GM12878 (cell line): ENCODE measurements at regions not wholly inside any gene's neighbourhood (a gene's known extent, or its start where the extent isn't known, plus 50 kb on each side); places are given as distances from the start of the nearest gene placed in this dataset.

Experiments used
- ATAC-seq: fragments of 200-7000 bp; cut with Tn5 transposase; 3 replicates; pipeline ENCODE4 v1.9.1; 2020; ENCODE audit warnings: mild to moderate bottlenecking, moderate library complexity
- BruUV-seq: library from RNA; stranded (reverse); fragments of 400-500 nt; replicated peaks from 2 replicates; lab custom pipeline; 2021; lab: Mats Ljungman, UMichigan
- CTCF ChIA-PET: fragments of 300-600 bp; sonication (Branson Sonifier 250); formaldehyde crosslinking; extraction: SDS; loops from one replicate; lab custom pipeline; 2021; ENCODE audit warnings: inconsistent platforms; lab: Yijun Ruan, JAX
- POLR2A ChIA-PET: fragments of 350-600 bp; formaldehyde crosslinking; extraction: SDS; loops from one replicate; lab custom pipeline; 2021; ENCODE audit warnings: inconsistent platforms; lab: Charles Lee
- RAD21 ChIA-PET: fragments of 300-600 bp; sonication (Branson Sonifier 250); formaldehyde crosslinking; loops from one replicate; lab custom pipeline; 2023; ENCODE audit warnings: antibody characterized with exemption; ENCODE audit not compliant: unreplicated experiment; lab: Charles Lee
- SMC1A ChIA-PET: fragments of 300-600 bp; sonication (Branson Sonifier 250); formaldehyde crosslinking; loops from one replicate; lab custom pipeline; 2023; ENCODE audit not compliant: unreplicated experiment, uncharacterized antibody; lab: Charles Lee
- DNase-seq: peaks from one replicate; pipeline ENCODE4 v3.0.0-alpha.2; 2011; ENCODE audit warnings: low read depth, low spot score
- FAIRE-seq: peaks from 3 replicates; lab custom pipeline; 2011; peaks lifted over from hg19 to GRCh38; lab: Jason Lieb, UNC
- H2AFZ ChIP-seq: 2 replicates; pipeline ENCODE4 v1.6.0; 2011; ENCODE audit warnings: low read depth, low read length, control low read depth; ENCODE audit not compliant: control insufficient read depth
- H3K27ac ChIP-seq: 2 replicates; pipeline ENCODE4 v1.5.1; 2011; ENCODE audit warnings: control low read depth; ENCODE audit not compliant: control insufficient read depth, insufficient read depth
- H3K27me3 ChIP-seq, 2 experiments: replicated peaks in 1 of 2; 2 replicates each; pipeline versions ENCODE4 v1.6.0 to v1.6.1; 2011; ENCODE audit warnings: low read length in 1 of 2; ENCODE audit not compliant: control insufficient read depth in 2 of 2, insufficient read depth in 2 of 2
- H3K36me3 ChIP-seq, 2 experiments: 2 replicates each; pipeline ENCODE4 v1.5.1; 2011; ENCODE audit warnings: low read length in 1 of 2; ENCODE audit not compliant: control insufficient read depth in 2 of 2, insufficient read depth in 2 of 2
- H3K4me1 ChIP-seq: 2 replicates; pipeline ENCODE4 v1.6.1; 2011; ENCODE audit warnings: mild to moderate bottlenecking, low read length, moderate library complexity, mixed read lengths; ENCODE audit not compliant: control insufficient read depth, insufficient read depth
- H3K4me2 ChIP-seq: 2 replicates; pipeline ENCODE4 v1.6.0; 2011; ENCODE audit warnings: control low read depth; ENCODE audit not compliant: control insufficient read depth, insufficient read depth
- H3K4me3 ChIP-seq: fragments of 200-600 bp; sonication (generic); 2 replicates; pipeline ENCODE4 v1.5.1; 2016
- H3K79me2 ChIP-seq: 2 replicates; pipeline ENCODE4 v1.6.0; 2011; ENCODE audit warnings: low read length; ENCODE audit not compliant: control insufficient read depth, insufficient read depth
- H3K9ac ChIP-seq: 2 replicates; pipeline ENCODE4 v1.8.0; 2011; ENCODE audit warnings: low read length, control low read depth, mixed read lengths; ENCODE audit not compliant: control insufficient read depth, insufficient read depth
- H3K9me3 ChIP-seq: replicated peaks from 3 replicates; pipeline ENCODE4 v1.5.1; 2011; ENCODE audit warnings: mild to moderate bottlenecking, low read length; ENCODE audit not compliant: control insufficient read depth, insufficient read depth
- H4K20me1 ChIP-seq: 2 replicates; pipeline ENCODE4 v1.6.0; 2011; ENCODE audit not compliant: control insufficient read depth, insufficient read depth
- BHLHE40 ChIP-seq, 2 experiments: fragments of 450-650 bp in 1 of 2; IDR thresholded peaks; 2 replicates each; pipeline ENCODE4 v1.6.1; 2011 to 2017; ENCODE audit warnings: low read depth in 2 of 2, borderline replicate concordance in 1 of 2, improper control_type of control experiment in 1 of 2, low read length in 1 of 2, mild to moderate bottlenecking in 1 of 2
- CHD1 ChIP-seq: IDR thresholded peaks from 2 replicates; pipeline ENCODE4 v1.6.1; 2012; ENCODE audit warnings: low read depth, low read length, improper control_type of control experiment
- CTCF ChIP-seq, 3 experiments: IDR thresholded peaks in 2 of 3; conservative IDR thresholded peaks in 1 of 3; 2 replicates each; pipeline ENCODE4 v1.5.1; 2011; ENCODE audit warnings: low read depth in 3 of 3, low read length in 3 of 3, mild to moderate bottlenecking in 3 of 3, control low read depth in 2 of 3, moderate library complexity in 2 of 3, inconsistent platforms in 1 of 3, mixed read lengths in 1 of 3; ENCODE audit not compliant: control insufficient read depth in 2 of 3, insufficient read depth in 1 of 3; ENCODE audit errors: extremely low read depth in 1 of 3
- IKZF1 ChIP-seq: fragments of 450-650 bp; conservative IDR thresholded peaks from 2 replicates; pipeline ENCODE4 v1.6.1; 2017; ENCODE audit warnings: antibody characterized with exemption, mild to moderate bottlenecking
- RAD51 ChIP-seq: fragments of 450-650 bp; IDR thresholded peaks from 2 replicates; pipeline ENCODE4 v1.6.1; 2016; ENCODE audit warnings: moderate library complexity, mild to moderate bottlenecking, inconsistent platforms
- REST ChIP-seq: IDR thresholded peaks from 2 replicates; pipeline ENCODE4 v1.6.1; 2012; ENCODE audit warnings: mild to moderate bottlenecking, low read depth, low read length
- SPI1 ChIP-seq: IDR thresholded peaks from 2 replicates; pipeline ENCODE4 v1.6.1; 2011; ENCODE audit warnings: low read depth, mild to moderate bottlenecking, low read length, moderate library complexity, borderline replicate concordance; ENCODE audit not compliant: insufficient read depth
- SREBF2 ChIP-seq: IDR thresholded peaks from 2 replicates; pipeline ENCODE4 v1.6.1; 2012; ENCODE audit warnings: mild to moderate bottlenecking, low read length
- WRNIP1 ChIP-seq: IDR thresholded peaks from 2 replicates; pipeline ENCODE4 v1.6.1; 2011; ENCODE audit warnings: low read depth, low read length, improper control_type of control experiment, borderline replicate concordance
- ZBTB4 ChIP-seq: fragments of 450-650 bp; formaldehyde crosslinking; IDR thresholded peaks from 2 replicates; pipeline ENCODE4 v1.4.0; 2022; ENCODE audit warnings: mild to moderate bottlenecking, moderate library complexity
- WGBS: methylation state at CpG from one replicate; pipeline ENCODE4 v1.1.6; 2016; ENCODE audit warnings: low lambda C conversion rate; ENCODE audit not compliant: insufficient replicate concordance, insufficient coverage; ENCODE audit errors: missing lambda C conversion rate; 5-methylcytosine and 5-hydroxymethylcytosine counted together
- in situ Hi-C: fragments of 300-500 bp; cut with MboI; formaldehyde crosslinking; loops from 9 replicates; pipeline ENCODE4 v1.14.3; 2018; ENCODE audit warnings: mixed read lengths
- intact Hi-C: fragments of 100-400 bp; cut with micrococcal nuclease; formaldehyde crosslinking; loops from one replicate; pipeline ENCODE4 v1.14.2; 2022; ENCODE audit not compliant: unreplicated experiment

GRCh38 chr4:14272206-14272605 is 644.7 kb upstream of the BOD1L1 start (continued):
- TF ChIP-seq CTCF (IDR thresholded peaks at IDR 0.05 in 2 of 3, conservative IDR thresholded peaks at IDR 0.05 in 1 of 3; ENCODE audit: control insufficient read depth in 2 of 3, extremely low read depth in 1 of 3, insufficient read depth in 1 of 3, low read depth in 3 of 3, low read length in 3 of 3), result no peak
- no peak for TF ChIP-seq WRNIP1
- TF ChIP-seq SPI1, result no peak
- TF ChIP-seq BHLHE40 (IDR thresholded peaks at IDR 0.05; ENCODE audit: borderline replicate concordance in 1 of 2, low read depth in 2 of 2, low read length in 1 of 2), result no peak
- no peak for TF ChIP-seq RAD51
- no peak for TF ChIP-seq REST

GRCh38 chr4:14277505-14277904 is 650.0 kb upstream of the BOD1L1 start:
- Histone ChIP-seq H3K4me3 (no peak overlapping the region), H2AFZ (no peak overlapping the region), H3K36me3 (no peaks in the 10 kb centered on the region), H3K27me3 (no peaks in the 10 kb centered on the region), H3K4me2 (no peak overlapping the region), H3K79me2 (no peaks in the 10 kb centered on the region), H3K9ac (no peak overlapping the region), H3K27ac (no peak overlapping the region), H3K4me1 (no peaks in the 10 kb centered on the region), H4K20me1 (no peaks in the 10 kb centered on the region), H3K9me3 (no peaks in the 10 kb centered on the region)
- no TSS peak for BruUV-seq
- ChIA-PET RAD21 (no interaction called here), POLR2A (no interaction called here), CTCF (interaction anchor here (0.6 kb wide), 1 partner anchor 134 kb away, joined by 3 read pairs; no protein-coding TSS in a partner anchor), SMC1A (interaction anchor here (1.1 kb wide), 1 partner anchor 10 kb away, joined by 3 read pairs; no protein-coding TSS in a partner anchor)
- DNase-seq (no peak), ATAC-seq (no peak), FAIRE-seq (no peak)
- WGBS, result 19% methylated on average over 4 of the region's 4 CpGs
- intact Hi-C loops (no loop called here), in situ Hi-C loops (no loop called here)
- TF ChIP-seq SREBF2, result no peak
- no peak for TF ChIP-seq CHD1
- TF ChIP-seq ZBTB4, result no peak
- no peak for TF ChIP-seq IKZF1
